ENCODE measurements at regions not wholly inside any gene's neighbourhood (a gene's known extent, or its start where the extent isn't known, plus 50 kb on each side); places are given as distances from the start of the nearest gene placed in this dataset.

- Histone ChIP-seq H3K9ac (ENCODE audit: low read depth in 1 of 2, low read length in 2 of 2) (no peak overlapping the region), H3K4me3 (ENCODE audit: low read depth in 1 of 2, low read length in 2 of 2) (no peak overlapping the region), H3K27me3 (ENCODE audit: control insufficient read depth in 1 of 2, insufficient read depth in 2 of 2, low read length in 2 of 2) (no peaks in the 10 kb centered on the region), H3K4me1 (ENCODE audit: control insufficient read depth in 1 of 2, insufficient read depth in 2 of 2, low read length in 2 of 2) (no peaks in the 10 kb centered on the region), H3K9me3 (ENCODE audit: control insufficient read depth in 1 of 2, low read length in 2 of 2) (peaks cover 0 to 3% of the 10 kb centered on the region in 2 donors), H3K36me3 (ENCODE audit: control insufficient read depth in 1 of 2, insufficient read depth in 2 of 2, low read length in 2 of 2) (no peaks in the 10 kb centered on the region), H3K27ac (ENCODE audit: low read depth, low read length) (no peak overlapping the region)
Observed at GRCh38 chr14:82080370-82080769, 546.7 kb upstream of the SEL1L start.

DNA sequence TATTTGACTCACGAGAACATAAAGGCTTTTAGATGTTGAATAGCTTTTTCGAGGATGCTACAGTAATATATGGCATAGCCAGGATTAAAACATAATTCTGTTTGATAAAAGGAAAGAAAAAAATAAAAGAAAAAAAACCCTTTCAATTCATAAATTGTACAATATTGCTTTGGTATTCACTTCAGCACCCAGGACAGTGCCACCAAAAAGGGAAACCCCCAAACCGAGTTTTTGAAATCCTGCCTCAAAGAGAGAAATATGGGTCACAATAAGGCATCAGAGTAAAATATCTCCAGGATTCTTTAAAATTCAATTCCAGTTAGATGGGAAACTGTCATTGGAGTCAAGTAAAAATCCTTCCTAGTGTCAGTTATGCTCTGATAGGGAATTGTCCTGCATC lies 551.2 kb upstream of the SEL1L start:
- H3K4me3 ChIP-seq (ENCODE audit: low read depth in 1 of 2, low read length in 2 of 2): no peak overlapping the region
- no peak overlapping the region for H3K9ac ChIP-seq (ENCODE audit: low read depth in 1 of 2, low read length in 2 of 2)
- no peaks in the 10 kb centered on the region for H3K27me3 ChIP-seq (ENCODE audit: control insufficient read depth in 1 of 2, insufficient read depth in 2 of 2, low read length in 2 of 2)
- H3K36me3 ChIP-seq (ENCODE audit: control insufficient read depth in 1 of 2, insufficient read depth in 2 of 2, low read length in 2 of 2): no peaks in the 10 kb centered on the region
- H3K4me1 ChIP-seq (ENCODE audit: control insufficient read depth in 1 of 2, insufficient read depth in 2 of 2, low read length in 2 of 2): no peaks in the 10 kb centered on the region
- peaks cover 0 to 3% of the 10 kb centered on the region in 2 donors for H3K9me3 ChIP-seq (ENCODE audit: control insufficient read depth in 1 of 2, low read length in 2 of 2)
- H3K27ac ChIP-seq (ENCODE audit: low read depth, low read length): no peak overlapping the region

- no peak overlapping the region for H3K27ac ChIP-seq (ENCODE audit: low read depth, low read length)
- no peak overlapping the region for H3K9ac ChIP-seq (ENCODE audit: low read depth in 1 of 2, low read length in 2 of 2)
Observed at GRCh38 chr14:82091097-82091496, 557.4 kb upstream of the SEL1L start.

DNA sequence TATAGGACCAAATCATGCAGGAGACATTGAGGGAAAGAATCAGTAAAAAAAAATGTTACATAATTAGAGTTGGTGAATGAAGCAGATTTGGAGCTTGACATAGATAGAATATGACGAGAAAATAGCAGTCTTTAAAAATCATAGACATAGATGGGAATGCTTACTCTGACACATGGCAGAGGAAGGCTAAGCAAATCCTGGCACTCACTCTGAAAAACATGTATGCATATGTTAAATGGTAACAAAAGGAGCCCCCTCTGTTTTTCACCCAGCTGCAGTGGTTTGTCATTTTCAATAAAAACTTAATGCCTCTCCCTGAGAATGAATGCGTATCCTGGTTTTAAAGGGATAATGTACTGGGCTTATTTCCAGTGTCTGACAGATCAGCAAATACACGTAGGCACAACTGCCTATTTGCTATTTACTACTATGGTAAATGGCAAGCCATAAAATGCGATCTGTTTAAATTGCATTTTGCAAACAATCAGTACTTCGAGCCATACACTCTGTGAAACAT lies 561.2 kb upstream of the SEL1L start:
- Histone ChIP-seq H3K36me3 (ENCODE audit: control insufficient read depth in 1 of 2, insufficient read depth in 2 of 2, low read length in 2 of 2) (no peaks in the 10 kb centered on the region), H3K4me1 (ENCODE audit: control insufficient read depth in 1 of 2, insufficient read depth in 2 of 2, low read length in 2 of 2) (no peaks in the 10 kb centered on the region), H3K4me3 (ENCODE audit: low read depth in 1 of 2, low read length in 2 of 2) (no peak overlapping the region)

More at GRCh38 chr14:82091097-82091496, 557.4 kb upstream of the SEL1L start:
- no peaks in the 10 kb centered on the region for H3K9me3 ChIP-seq (ENCODE audit: control insufficient read depth in 1 of 2, low read length in 2 of 2)
- no peak overlapping the region for H3K4me3 ChIP-seq (ENCODE audit: low read depth in 1 of 2, low read length in 2 of 2)
- no peaks in the 10 kb centered on the region for H3K36me3 ChIP-seq (ENCODE audit: control insufficient read depth in 1 of 2, insufficient read depth in 2 of 2, low read length in 2 of 2)
- H3K27me3 ChIP-seq (ENCODE audit: control insufficient read depth in 1 of 2, insufficient read depth in 2 of 2, low read length in 2 of 2): no peaks in the 10 kb centered on the region
- no peaks in the 10 kb centered on the region for H3K4me1 ChIP-seq (ENCODE audit: control insufficient read depth in 1 of 2, insufficient read depth in 2 of 2, low read length in 2 of 2)

GRCh38 chr14:82104013-82104412 lies 570.4 kb upstream of the SEL1L start:
- Histone ChIP-seq H3K4me1 (ENCODE audit: control insufficient read depth in 1 of 2, insufficient read depth in 2 of 2, low read length in 2 of 2) (no peaks in the 10 kb centered on the region), H3K4me3 (ENCODE audit: low read depth in 1 of 2, low read length in 2 of 2) (no peak overlapping the region), H3K36me3 (ENCODE audit: control insufficient read depth in 1 of 2, insufficient read depth in 2 of 2, low read length in 2 of 2) (no peaks in the 10 kb centered on the region), H3K9me3 (ENCODE audit: control insufficient read depth in 1 of 2, low read length in 2 of 2) (no peaks in the 10 kb centered on the region), H3K27ac (ENCODE audit: low read depth, low read length) (no peak overlapping the region), H3K27me3 (ENCODE audit: control insufficient read depth in 1 of 2, insufficient read depth in 2 of 2, low read length in 2 of 2) (no peaks in the 10 kb centered on the region), H3K9ac (ENCODE audit: low read depth in 1 of 2, low read length in 2 of 2) (no peak overlapping the region)

More for the DNA sequence above, 561.2 kb upstream of the SEL1L start:
- Histone ChIP-seq H3K27me3 (ENCODE audit: control insufficient read depth in 1 of 2, insufficient read depth in 2 of 2, low read length in 2 of 2) (no peaks in the 10 kb centered on the region), H3K27ac (ENCODE audit: low read depth, low read length) (no peak overlapping the region), H3K9ac (ENCODE audit: low read depth in 1 of 2, low read length in 2 of 2) (no peak overlapping the region), H3K9me3 (ENCODE audit: control insufficient read depth in 1 of 2, low read length in 2 of 2) (no peaks in the 10 kb centered on the region)

GRCh38 chr14:82112210-82112839 lies 578.7 kb upstream of the SEL1L start:
- Histone ChIP-seq H3K27me3 (ENCODE audit: control insufficient read depth in 1 of 2, insufficient read depth in 2 of 2, low read length in 2 of 2) (no peaks in the 10 kb centered on the region), H3K9ac (ENCODE audit: low read depth in 1 of 2, low read length in 2 of 2) (no peak overlapping the region), H3K9me3 (ENCODE audit: control insufficient read depth in 1 of 2, low read length in 2 of 2) (no peaks in the 10 kb centered on the region), H3K4me1 (ENCODE audit: control insufficient read depth in 1 of 2, insufficient read depth in 2 of 2, low read length in 2 of 2) (no peaks in the 10 kb centered on the region), H3K36me3 (ENCODE audit: control insufficient read depth in 1 of 2, insufficient read depth in 2 of 2, low read length in 2 of 2) (no peaks in the 10 kb centered on the region), H3K4me3 (ENCODE audit: low read depth in 1 of 2, low read length in 2 of 2) (no peak overlapping the region), H3K27ac (ENCODE audit: low read depth, low read length) (no peak overlapping the region)

- no peaks in the 10 kb centered on the region for H3K27me3 ChIP-seq (ENCODE audit: control insufficient read depth in 1 of 2, insufficient read depth in 2 of 2, low read length in 2 of 2)
- no peak overlapping the region for H3K27ac ChIP-seq (ENCODE audit: low read depth, low read length)
- no peak overlapping the region for H3K9ac ChIP-seq (ENCODE audit: low read depth in 1 of 2, low read length in 2 of 2)
- H3K36me3 ChIP-seq (ENCODE audit: control insufficient read depth in 1 of 2, insufficient read depth in 2 of 2, low read length in 2 of 2): no peaks in the 10 kb centered on the region
- H3K4me3 ChIP-seq (ENCODE audit: low read depth in 1 of 2, low read length in 2 of 2): no peak overlapping the region
- no peaks in the 10 kb centered on the region for H3K9me3 ChIP-seq (ENCODE audit: control insufficient read depth in 1 of 2, low read length in 2 of 2)
- H3K4me1 ChIP-seq (ENCODE audit: control insufficient read depth in 1 of 2, insufficient read depth in 2 of 2, low read length in 2 of 2): no peaks in the 10 kb centered on the region
Observed at GRCh38 chr14:82113007-82113406, 579.4 kb upstream of the SEL1L start.

- Histone ChIP-seq H3K36me3 (ENCODE audit: control insufficient read depth in 1 of 2, insufficient read depth in 2 of 2, low read length in 2 of 2) (no peaks in the 10 kb centered on the region), H3K27ac (ENCODE audit: low read depth, low read length) (no peak overlapping the region), H3K9me3 (ENCODE audit: control insufficient read depth in 1 of 2, low read length in 2 of 2) (no peaks in the 10 kb centered on the region), H3K4me1 (ENCODE audit: control insufficient read depth in 1 of 2, insufficient read depth in 2 of 2, low read length in 2 of 2) (no peaks in the 10 kb centered on the region), H3K4me3 (ENCODE audit: low read depth in 1 of 2, low read length in 2 of 2) (no peak overlapping the region), H3K27me3 (ENCODE audit: control insufficient read depth in 1 of 2, insufficient read depth in 2 of 2, low read length in 2 of 2) (no peaks in the 10 kb centered on the region), H3K9ac (ENCODE audit: low read depth in 1 of 2, low read length in 2 of 2) (no peak overlapping the region)
Observed at GRCh38 chr14:82113710-82114109, 580.1 kb upstream of the SEL1L start.

DNA sequence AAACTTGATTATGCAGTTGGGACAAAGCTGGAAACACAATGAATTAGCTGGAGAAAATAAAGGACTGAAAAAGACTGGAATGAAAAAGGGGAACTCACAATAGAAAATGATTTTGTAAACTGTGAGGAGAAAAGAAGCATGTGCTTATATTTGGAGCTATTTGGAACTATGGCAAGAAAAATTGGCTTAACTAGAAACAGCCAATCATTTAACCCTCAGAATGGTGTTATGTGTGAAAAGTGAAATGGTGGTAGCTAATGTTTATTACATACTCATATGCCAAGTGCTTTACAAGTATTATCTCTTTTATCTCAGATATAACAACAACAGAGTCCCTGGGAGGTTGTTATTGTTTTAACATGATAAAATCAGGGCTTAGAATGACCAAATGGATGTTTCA lies 583.1 kb upstream of the SEL1L start:
- Histone ChIP-seq H3K9me3 (ENCODE audit: control insufficient read depth in 1 of 2, low read length in 2 of 2) (peaks cover 0 to 3% of the 10 kb centered on the region in 2 donors), H3K4me1 (ENCODE audit: control insufficient read depth in 1 of 2, insufficient read depth in 2 of 2, low read length in 2 of 2) (no peaks in the 10 kb centered on the region), H3K27ac (ENCODE audit: low read depth, low read length) (no peak overlapping the region), H3K4me3 (ENCODE audit: low read depth in 1 of 2, low read length in 2 of 2) (no peak overlapping the region), H3K27me3 (ENCODE audit: control insufficient read depth in 1 of 2, insufficient read depth in 2 of 2, low read length in 2 of 2) (no peaks in the 10 kb centered on the region), H3K36me3 (ENCODE audit: control insufficient read depth in 1 of 2, insufficient read depth in 2 of 2, low read length in 2 of 2) (no peaks in the 10 kb centered on the region), H3K9ac (ENCODE audit: low read depth in 1 of 2, low read length in 2 of 2) (no peak overlapping the region)

GRCh38 chr14:82122655-82123054 lies 589.0 kb upstream of the SEL1L start:
- Histone ChIP-seq H3K36me3 (ENCODE audit: control insufficient read depth in 1 of 2, insufficient read depth in 2 of 2, low read length in 2 of 2) (no peaks in the 10 kb centered on the region), H3K27me3 (ENCODE audit: control insufficient read depth in 1 of 2, insufficient read depth in 2 of 2, low read length in 2 of 2) (no peaks in the 10 kb centered on the region), H3K9me3 (ENCODE audit: control insufficient read depth in 1 of 2, low read length in 2 of 2) (peaks cover 0 to 3% of the 10 kb centered on the region in 2 donors), H3K27ac (ENCODE audit: low read depth, low read length) (no peak overlapping the region), H3K4me3 (ENCODE audit: low read depth in 1 of 2, low read length in 2 of 2) (no peak overlapping the region), H3K4me1 (ENCODE audit: control insufficient read depth in 1 of 2, insufficient read depth in 2 of 2, low read length in 2 of 2) (no peaks in the 10 kb centered on the region), H3K9ac (ENCODE audit: low read depth in 1 of 2, low read length in 2 of 2) (no peak overlapping the region)
